Fibroblast of skin of left biceps (primary cell): ENCODE measurements at regions not wholly inside any gene's neighbourhood (a gene's known extent, or its start where the extent isn't known, plus 50 kb on each side); places are given as distances from the start of the nearest gene placed in this dataset.

Experiments
- DNase-seq, 2 experiments: peaks; one replicate each; pipeline ENCODE4 v3.0.0-alpha.2; 2013; ENCODE audit warnings: low read depth in 2 of 2

DNA sequence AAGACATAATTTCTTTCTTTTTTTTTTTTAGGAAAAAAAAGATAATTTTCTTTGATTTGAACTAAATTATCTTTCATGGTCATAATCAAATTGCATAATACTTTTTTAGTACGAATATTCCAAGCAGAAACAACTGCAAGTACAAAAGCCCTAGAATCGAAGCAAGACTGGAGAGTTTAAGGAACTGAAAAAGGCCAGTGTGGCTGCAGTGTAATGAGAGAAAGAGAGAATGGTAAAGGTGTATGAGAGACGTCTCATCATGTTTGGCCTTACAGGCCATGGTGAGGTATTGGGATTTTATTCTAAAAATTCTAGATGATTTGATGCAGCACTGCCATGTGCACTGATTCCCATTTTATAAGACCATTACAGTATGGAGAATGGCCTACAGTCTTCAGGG is 180.9 kb downstream of the SUCNR1 start:
- no peak for DNase-seq

DNA sequence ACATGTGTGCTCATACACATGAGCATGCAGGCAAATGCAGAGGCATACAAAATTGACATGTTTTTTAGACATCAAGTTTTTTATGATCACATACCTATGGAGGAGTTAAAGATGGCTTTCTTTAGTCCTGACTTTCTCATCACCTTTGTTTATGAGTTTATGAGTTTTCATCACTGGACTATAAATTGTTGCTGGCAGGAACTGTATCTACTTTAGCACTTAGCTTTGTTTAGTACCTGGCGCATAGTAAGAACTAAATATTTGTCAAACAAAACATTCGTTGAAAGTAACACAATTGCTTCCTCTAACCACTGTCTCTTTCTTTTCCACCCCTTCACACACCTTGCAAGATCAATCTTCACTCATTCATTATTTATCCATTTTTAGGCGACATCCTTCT is 182.6 kb downstream of the SUCNR1 start:
- DNase-seq, result no peak

DNA sequence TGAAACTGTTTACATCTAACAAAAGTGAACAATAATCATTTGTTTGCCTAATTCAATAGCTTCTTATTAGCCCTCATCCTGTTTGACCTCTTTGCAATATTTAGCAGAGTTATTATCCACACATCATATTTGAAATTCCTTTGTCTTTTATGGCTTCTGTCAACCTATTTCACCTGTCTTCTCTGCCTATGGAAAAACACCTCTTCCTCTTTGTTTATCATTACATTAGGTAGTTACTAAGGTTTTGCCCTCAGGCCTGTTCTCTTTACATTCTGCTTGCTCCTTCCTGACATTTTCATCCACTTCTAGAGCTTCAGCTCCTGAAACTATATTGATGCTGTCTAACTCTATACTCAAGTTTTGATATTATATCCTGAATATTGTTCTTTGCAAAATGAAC is 183.0 kb downstream of the SUCNR1 start:
- DNase-seq, result no peak

DNA sequence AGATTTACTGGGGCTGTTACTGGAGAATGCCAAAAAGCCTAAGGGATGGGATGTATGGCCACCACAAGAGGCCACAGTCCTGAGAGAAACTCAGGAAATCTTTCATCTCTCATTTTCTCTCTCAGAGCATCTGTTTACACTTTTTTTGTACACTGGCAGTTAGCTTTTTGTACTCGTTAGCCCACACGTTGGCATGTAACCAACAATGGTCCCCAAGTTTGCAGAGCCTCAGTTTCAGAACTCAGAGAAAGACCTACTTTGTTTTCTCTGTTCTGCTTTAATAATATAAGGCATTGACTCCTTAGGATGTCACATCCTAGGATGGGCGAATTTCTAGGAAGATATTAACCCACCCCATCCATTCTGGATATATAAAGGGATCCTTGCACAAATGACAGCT is 183.5 kb downstream of the SUCNR1 start:
- DNase-seq, result no peak

DNA sequence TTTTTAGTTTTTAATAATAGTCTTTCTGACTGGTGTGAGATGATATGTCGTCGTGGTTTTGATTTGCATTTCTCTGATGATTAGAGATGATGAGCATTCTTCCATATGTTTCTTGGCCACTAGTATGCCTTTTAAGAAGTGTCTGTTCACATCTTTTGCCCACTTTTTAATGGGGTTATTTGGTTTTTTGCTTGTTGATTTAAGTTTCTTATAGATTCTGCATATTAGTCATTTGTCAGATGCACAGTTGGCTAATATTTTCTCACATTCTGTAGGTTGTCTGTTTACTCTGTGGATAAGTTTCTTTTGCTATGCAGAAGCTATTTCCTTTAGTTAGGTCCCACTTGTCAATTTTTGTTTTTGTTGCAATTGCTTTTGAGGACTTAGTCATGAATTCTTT is 185.4 kb downstream of the SUCNR1 start:
- peak; percentile 46 to 54 for DNase-seq

GRCh38 chr3:152060701-152061100 is 187.3 kb downstream of the SUCNR1 start:
- no peak for DNase-seq

GRCh38 chr3:152061296-152061695 is 187.9 kb downstream of the SUCNR1 start:
- no peak for DNase-seq

GRCh38 chr3:152069871-152070270 is 196.4 kb downstream of the SUCNR1 start:
- no peak for DNase-seq

DNA sequence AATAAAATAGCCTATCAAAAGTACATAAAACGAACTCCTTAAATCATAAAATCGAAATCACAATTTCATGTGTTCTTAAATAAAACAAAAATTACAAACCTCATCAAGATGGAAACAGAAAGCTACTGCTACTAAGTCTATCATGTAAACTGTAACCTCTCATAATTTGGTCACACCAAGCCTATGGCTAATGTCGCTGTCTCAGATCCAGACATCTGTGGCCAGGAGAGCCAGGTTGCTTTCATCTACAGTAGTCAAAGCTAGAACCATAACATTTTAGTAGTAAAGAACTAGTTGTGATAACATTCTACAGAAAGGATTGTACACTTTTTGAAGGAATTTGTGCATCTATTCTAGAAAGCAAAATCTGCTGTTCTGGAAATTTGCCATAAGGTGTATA is 197.4 kb upstream of the MBNL1 start:
- DNase-seq, result no peak

GRCh38 chr3:152071924-152072323 is 196.8 kb upstream of the MBNL1 start:
- no peak for DNase-seq

DNA sequence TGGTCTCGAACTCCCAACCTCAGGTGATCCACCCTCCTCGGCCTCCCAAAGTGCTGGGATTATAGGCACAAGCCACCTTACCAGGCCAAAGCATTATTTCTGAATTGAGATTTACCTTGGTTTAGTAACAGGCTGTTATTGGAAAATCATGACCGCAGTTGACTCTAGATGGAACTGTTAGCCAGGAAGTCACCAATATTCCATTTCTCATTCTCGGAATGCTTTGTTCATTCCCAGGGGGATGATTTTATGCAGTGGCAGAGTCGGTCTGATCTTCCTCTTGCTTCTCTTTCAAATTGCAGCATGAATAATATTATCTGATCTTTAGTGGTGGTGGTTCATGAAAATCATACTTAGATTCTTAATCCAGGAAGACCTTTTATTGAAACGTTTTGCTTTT is 195.5 kb upstream of the MBNL1 start:
- DNase-seq, result no peak

- DNase-seq, result no peak
These were observed 192.6 kb upstream of the MBNL1 start for GRCh38 chr3:152076148-152076547.

DNA sequence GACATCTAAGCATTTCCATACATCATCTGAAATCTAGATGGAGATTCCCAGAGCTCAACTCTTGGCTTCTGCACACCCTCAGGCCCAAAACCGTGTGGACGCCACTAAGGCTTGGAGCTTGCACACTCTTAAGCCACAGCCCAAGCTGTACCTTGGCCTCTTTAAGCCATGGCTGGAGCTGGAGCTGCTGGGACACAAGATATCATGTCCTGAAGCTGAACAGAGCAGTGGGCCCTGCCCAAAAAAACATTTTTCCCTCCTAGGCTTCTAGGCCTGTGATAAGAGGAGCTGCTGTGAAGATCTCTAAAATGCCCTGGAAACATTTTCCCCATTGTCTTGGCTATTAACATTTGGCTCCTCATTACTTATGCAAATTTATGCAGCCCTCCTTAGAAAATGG is 188.7 kb upstream of the MBNL1 start:
- DNase-seq, result no peak

DNA sequence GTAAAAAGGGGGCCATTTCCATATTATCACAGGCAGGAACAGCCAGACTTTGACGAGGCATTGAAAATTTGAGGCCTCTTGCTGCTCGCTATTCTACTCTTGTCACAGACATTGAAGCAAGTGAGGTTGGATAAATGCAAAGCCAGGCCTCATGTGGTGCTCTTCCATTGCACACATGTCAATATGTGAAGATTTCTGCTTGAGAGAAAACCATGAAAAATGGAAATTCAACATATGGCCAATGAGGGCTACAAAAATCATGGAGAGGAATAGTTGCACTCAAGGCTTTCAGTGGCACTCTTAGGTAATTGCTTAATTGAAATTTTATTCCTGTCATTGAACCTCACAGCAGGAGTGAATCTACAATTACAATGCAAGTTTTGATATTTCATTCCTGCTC is 185.6 kb upstream of the MBNL1 start:
- DNase-seq, result no peak

GRCh38 chr3:152084441-152085158 is 184.1 kb upstream of the MBNL1 start:
- DNase-seq, result no peak

GRCh38 chr3:152087153-152087552 is 181.6 kb upstream of the MBNL1 start:
- DNase-seq, result no peak

DNA sequence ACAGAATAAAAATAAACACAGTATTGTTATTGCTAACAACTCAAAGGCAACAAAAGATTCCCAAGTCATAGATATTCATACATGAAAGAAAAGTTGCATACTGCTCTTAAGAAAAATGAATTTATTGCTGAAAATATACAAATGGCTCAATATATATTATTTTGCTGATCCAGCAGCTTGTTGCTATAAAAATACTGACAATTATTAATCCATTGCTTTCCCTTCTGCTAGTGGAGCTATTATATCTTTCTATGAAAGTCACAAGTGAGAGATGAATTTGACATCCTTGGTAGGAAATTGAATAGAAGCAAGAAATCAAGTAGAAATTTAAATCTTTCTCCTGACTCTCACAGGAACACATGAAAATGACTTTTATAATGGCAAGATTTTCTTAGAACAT is 179.2 kb upstream of the MBNL1 start:
- DNase-seq, result no peak

DNA sequence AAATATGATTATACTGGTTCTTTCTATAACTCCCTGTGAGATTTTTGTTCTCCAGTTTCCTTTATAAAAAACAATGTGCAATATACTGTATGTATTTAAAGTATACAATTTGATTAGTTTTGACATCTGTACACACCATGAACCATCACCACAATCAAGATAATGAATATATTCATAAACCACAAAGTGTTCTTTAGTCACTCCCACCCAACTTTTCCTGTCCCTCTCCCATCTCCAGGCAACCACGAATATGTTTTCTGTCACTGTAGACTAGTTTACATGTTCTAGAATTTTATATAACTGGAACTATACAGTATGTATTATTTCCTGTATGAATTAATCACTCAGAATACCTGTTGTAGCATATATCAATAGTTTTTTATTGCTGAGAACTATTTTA is 177.0 kb upstream of the MBNL1 start:
- no peak for DNase-seq

GRCh38 chr3:152093901-152094300 is 174.8 kb upstream of the MBNL1 start:
- no peak for DNase-seq

GRCh38 chr3:152094406-152094805 is 174.3 kb upstream of the MBNL1 start:
- DNase-seq, result no peak

DNA sequence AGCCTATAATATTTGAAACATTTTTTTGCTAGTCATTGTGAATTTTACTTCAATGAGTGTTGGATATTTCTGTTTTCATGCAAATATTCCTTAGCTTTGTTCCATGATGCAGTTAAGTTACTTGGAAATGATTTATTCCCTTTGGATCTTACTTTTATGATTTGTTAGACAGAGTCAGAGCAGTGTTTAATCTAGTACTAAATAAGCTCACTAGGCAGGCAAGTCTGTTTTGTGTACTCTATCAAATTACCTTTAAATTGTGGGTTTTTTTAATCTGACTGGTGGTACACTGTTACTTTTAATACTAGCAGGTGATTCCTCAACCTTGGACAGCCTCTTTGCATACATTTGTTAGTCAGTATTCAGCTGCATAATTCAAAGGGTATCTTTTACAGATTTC is 173.3 kb upstream of the MBNL1 start:
- DNase-seq, result no peak

GRCh38 chr3:152096280-152096906 is 172.3 kb upstream of the MBNL1 start:
- DNase-seq, result no peak

- DNase-seq, result no peak
These were observed 171.6 kb upstream of the MBNL1 start for GRCh38 chr3:152097120-152097519.

DNA sequence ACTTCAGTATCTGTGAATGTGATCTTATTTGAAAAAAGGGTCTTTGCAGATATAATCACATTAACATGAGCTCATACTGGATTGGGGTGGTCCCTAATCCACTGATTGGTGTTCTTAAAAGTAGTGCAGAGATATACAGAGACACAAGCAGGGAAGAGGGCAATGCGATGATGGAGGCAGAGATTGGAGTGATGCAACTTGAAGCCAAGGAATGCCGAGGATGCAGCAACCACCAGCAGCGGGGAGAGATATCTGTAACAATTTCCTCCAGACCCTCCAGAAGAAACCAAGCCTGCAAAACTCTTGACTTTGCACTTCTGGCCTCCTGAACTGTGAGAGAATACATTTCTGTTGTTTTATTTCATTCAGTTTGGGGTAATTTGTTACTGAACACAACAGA is 171.0 kb upstream of the MBNL1 start:
- no peak for DNase-seq
